Keratinocyte (primary cell): ENCODE measurements at regions not wholly inside any gene's neighbourhood (a gene's known extent, or its start where the extent isn't known, plus 50 kb on each side); places are given as distances from the start of the nearest gene placed in this dataset.

Experiments used
- DNase-seq: peaks from one replicate; pipeline ENCODE4 v3.0.0-alpha.2; 2011; ENCODE audit warnings: low read depth, missing footprints, low spot score
- FAIRE-seq: peaks from 2 replicates; lab custom pipeline; 2011; peaks lifted over from hg19 to GRCh38; lab: Jason Lieb, UNC
- H2AFZ ChIP-seq: 2 replicates; pipeline ENCODE4 v1.6.0; 2012; ENCODE audit warnings: low read length, control low read depth, inconsistent platforms; ENCODE audit not compliant: control insufficient read depth
- H3K27ac ChIP-seq: 2 replicates; pipeline ENCODE4 v1.5.1; 2011; ENCODE audit warnings: low read length; ENCODE audit not compliant: control insufficient read depth, insufficient read depth
- H3K27me3 ChIP-seq: 3 replicates; pipeline ENCODE4 v1.6.0; 2011; ENCODE audit warnings: low read length; ENCODE audit not compliant: control insufficient read depth, insufficient read depth; ENCODE audit errors: extremely low read depth
- H3K36me3 ChIP-seq, 2 experiments: 2 replicates in 1 of 2; 3 replicates in 1 of 2; pipeline ENCODE4 v1.5.1; 2011; ENCODE audit warnings: low read length in 2 of 2, mild to moderate bottlenecking in 1 of 2; ENCODE audit not compliant: control insufficient read depth in 2 of 2, insufficient read depth in 2 of 2; ENCODE audit errors: extremely low read depth in 1 of 2
- H3K4me1 ChIP-seq: 3 replicates; pipeline ENCODE4 v1.5.1; 2011; ENCODE audit warnings: low read length; ENCODE audit not compliant: control insufficient read depth, insufficient read depth; ENCODE audit errors: extremely low read depth
- H3K4me2 ChIP-seq: 3 replicates; pipeline ENCODE4 v1.6.0; 2011; ENCODE audit warnings: low read depth, low read length; ENCODE audit not compliant: control insufficient read depth, insufficient read depth; ENCODE audit errors: extremely low read depth
- H3K4me3 ChIP-seq, 3 experiments: fragments of 200-600 bp in 1 of 3; sonication (generic) in 1 of 3; 2 replicates in 2 of 3; 3 replicates in 1 of 3; pipeline ENCODE4 v1.5.1; 2011 to 2016; ENCODE audit warnings: low read length in 3 of 3, mild to moderate bottlenecking in 3 of 3, control low read depth in 2 of 3, inconsistent platforms in 1 of 3, low read depth in 1 of 3, mixed read lengths in 1 of 3, mixed run types in 1 of 3, moderate library complexity in 1 of 3; ENCODE audit not compliant: control insufficient read depth in 2 of 3, insufficient read depth in 2 of 3; ENCODE audit errors: extremely low read depth in 1 of 3
- H3K79me2 ChIP-seq: 2 replicates; pipeline ENCODE4 v1.6.0; 2012; ENCODE audit warnings: low read length; ENCODE audit not compliant: control insufficient read depth, insufficient read depth
- H3K9ac ChIP-seq: 3 replicates; pipeline ENCODE4 v1.6.0; 2011; ENCODE audit warnings: low read length; ENCODE audit not compliant: control insufficient read depth, insufficient read depth; ENCODE audit errors: extremely low read depth
- H3K9me1 ChIP-seq: 3 replicates; pipeline ENCODE4 v1.6.0; 2011; ENCODE audit warnings: low read length; ENCODE audit not compliant: control insufficient read depth, insufficient read depth; ENCODE audit errors: extremely low read depth
- H3K9me3 ChIP-seq: 2 replicates; pipeline ENCODE4 v1.5.1; 2012; ENCODE audit warnings: low read depth, low read length; ENCODE audit not compliant: control insufficient read depth
- H4K20me1 ChIP-seq: 3 replicates; pipeline ENCODE4 v1.6.0; 2011; ENCODE audit warnings: low read length; ENCODE audit not compliant: control insufficient read depth, insufficient read depth; ENCODE audit errors: extremely low read depth
- EZH2 ChIP-seq: IDR thresholded peaks from one replicate; pipeline ENCODE4 v1.6.1; 2012; ENCODE audit warnings: inconsistent platforms, mild to moderate bottlenecking, low read length, moderate library complexity
- dilution Hi-C: fragments of 300-500 bp; cut with MboI; formaldehyde crosslinking; loops from one replicate; pipeline ENCODE4 v1.7.0; 2020; ENCODE audit warnings: low sequenced_read_pairs; ENCODE audit not compliant: extremely low pct_ligation_motif_present
- TF ChIP-seq, protein P1 (sequence below), 3 experiments: IDR thresholded peaks in 1 of 3; conservative IDR thresholded peaks in 1 of 3; optimal IDR thresholded peaks in 1 of 3; 2 replicates in 2 of 3; 3 replicates in 1 of 3; pipeline versions ENCODE3 to v1.5.1; 2011; ENCODE audit warnings: low read length in 3 of 3, mild to moderate bottlenecking in 3 of 3, moderate library complexity in 2 of 3, control low read depth in 1 of 3, inconsistent platforms in 1 of 3; ENCODE audit not compliant: insufficient read depth in 2 of 3; ENCODE audit errors: extremely low read depth in 1 of 3

DNA sequence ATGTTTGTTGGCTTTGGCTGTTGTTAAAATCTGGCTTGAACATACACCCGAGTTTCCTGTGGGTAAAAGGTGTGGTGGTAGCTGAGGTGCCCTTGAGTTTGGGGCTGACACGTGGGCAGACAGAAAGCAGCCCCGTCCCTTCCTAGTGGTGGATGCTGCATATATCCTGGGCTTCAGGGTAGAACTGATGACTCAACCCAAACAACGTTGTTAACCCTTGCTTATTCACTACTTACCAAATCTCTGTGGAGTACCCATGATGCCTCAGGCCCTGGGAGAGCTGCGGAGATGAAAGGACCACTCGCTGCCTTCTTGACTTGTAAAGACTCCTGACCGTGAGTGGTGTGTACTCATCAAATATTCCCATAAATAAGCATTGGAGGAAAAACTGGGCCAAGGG, 245.1 kb downstream of the RAB11FIP2 start:
- no peak overlapping the region for H3K9ac ChIP-seq
- no peaks in the 10 kb centered on the region for H3K79me2 ChIP-seq
- no peak overlapping the region for H2AFZ ChIP-seq
- TF ChIP-seq, protein P1, sequence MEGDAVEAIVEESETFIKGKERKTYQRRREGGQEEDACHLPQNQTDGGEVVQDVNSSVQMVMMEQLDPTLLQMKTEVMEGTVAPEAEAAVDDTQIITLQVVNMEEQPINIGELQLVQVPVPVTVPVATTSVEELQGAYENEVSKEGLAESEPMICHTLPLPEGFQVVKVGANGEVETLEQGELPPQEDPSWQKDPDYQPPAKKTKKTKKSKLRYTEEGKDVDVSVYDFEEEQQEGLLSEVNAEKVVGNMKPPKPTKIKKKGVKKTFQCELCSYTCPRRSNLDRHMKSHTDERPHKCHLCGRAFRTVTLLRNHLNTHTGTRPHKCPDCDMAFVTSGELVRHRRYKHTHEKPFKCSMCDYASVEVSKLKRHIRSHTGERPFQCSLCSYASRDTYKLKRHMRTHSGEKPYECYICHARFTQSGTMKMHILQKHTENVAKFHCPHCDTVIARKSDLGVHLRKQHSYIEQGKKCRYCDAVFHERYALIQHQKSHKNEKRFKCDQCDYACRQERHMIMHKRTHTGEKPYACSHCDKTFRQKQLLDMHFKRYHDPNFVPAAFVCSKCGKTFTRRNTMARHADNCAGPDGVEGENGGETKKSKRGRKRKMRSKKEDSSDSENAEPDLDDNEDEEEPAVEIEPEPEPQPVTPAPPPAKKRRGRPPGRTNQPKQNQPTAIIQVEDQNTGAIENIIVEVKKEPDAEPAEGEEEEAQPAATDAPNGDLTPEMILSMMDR (optimal IDR thresholded peaks at IDR 0.05 in 1 of 3, IDR thresholded peaks at IDR 0.05 in 1 of 3, conservative IDR thresholded peaks at IDR 0.05 in 1 of 3; ENCODE audit: extremely low read depth in 1 of 3, insufficient read depth in 2 of 3, low read length in 3 of 3), result no peak
- no peak for DNase-seq
- no peak overlapping the region for H3K4me2 ChIP-seq
- no peaks in the 10 kb centered on the region for H3K9me3 ChIP-seq
- H3K4me3 ChIP-seq, result no peak overlapping the region
- dilution Hi-C loops, result no loop called here
- H3K27me3 ChIP-seq, result no peaks in the 10 kb centered on the region
- no peak overlapping the region for H3K27ac ChIP-seq
- H3K9me1 ChIP-seq, result no peaks in the 10 kb centered on the region
- FAIRE-seq, result no peak
- no peaks in the 10 kb centered on the region for H3K36me3 ChIP-seq
- no peaks in the 10 kb centered on the region for H3K4me1 ChIP-seq
- H4K20me1 ChIP-seq, result no peaks in the 10 kb centered on the region

DNA sequence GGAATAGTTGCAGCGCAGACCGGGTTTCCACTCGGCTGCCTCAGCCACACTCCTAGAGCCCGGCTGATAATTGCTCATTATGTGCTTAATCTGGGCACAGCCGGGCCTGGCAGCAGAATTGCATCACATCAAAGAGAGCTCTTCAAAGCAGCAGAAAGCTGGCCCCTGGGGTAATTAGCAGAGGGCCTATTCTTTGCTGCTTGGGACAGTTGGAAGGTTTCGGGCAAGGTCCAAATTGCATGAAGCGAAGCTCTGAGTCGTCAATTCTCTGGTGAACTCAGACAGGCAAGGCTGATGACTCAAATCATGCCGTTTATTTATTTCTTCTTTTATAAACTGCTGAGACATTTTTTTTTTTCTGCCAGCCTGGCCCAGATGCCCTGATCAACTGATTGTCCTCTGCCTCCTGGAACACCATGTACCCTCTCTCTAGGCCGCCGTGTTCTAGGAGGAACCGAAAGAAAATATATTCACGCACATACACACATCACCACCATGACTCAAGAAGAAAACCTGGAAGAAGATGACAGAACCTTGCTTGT, 242.2 kb downstream of the RAB11FIP2 start:
- Histone ChIP-seq H3K27me3 (no peaks in the 10 kb centered on the region), H4K20me1 (no peaks in the 10 kb centered on the region), H3K9me1 (no peaks in the 10 kb centered on the region), H2AFZ (no peak overlapping the region), H3K27ac (no peak overlapping the region), H3K4me2 (no peak overlapping the region), H3K79me2 (no peaks in the 10 kb centered on the region), H3K9me3 (no peaks in the 10 kb centered on the region), H3K4me3 (no peak overlapping the region), H3K4me1 (no peaks in the 10 kb centered on the region), H3K36me3 (no peaks in the 10 kb centered on the region), H3K9ac (no peak overlapping the region)
- dilution Hi-C loops, result no loop called here
- TF ChIP-seq, protein P1 (optimal IDR thresholded peaks at IDR 0.05 in 1 of 3, IDR thresholded peaks at IDR 0.05 in 1 of 3, conservative IDR thresholded peaks at IDR 0.05 in 1 of 3; ENCODE audit: extremely low read depth in 1 of 3, insufficient read depth in 2 of 3, low read length in 3 of 3), result no peak
- TF ChIP-seq EZH2, result no peak
- DNase-seq, result no peak
- FAIRE-seq, result no peak
